WERI-Rb-1 (cell line): ENCODE measurements at regions not wholly inside any gene's neighbourhood (a gene's known extent, or its start where the extent isn't known, plus 50 kb on each side); places are given as distances from the start of the nearest gene placed in this dataset.

Source experiments
- DNase-seq: peaks from one replicate; pipeline ENCODE4 v3.0.0-alpha.2; 2020
- H3K27ac ChIP-seq: fragments of 250-450 bp; sonication (Bioruptor Pico); 2 replicates; pipeline ENCODE4 v1.5.1; 2020; ENCODE audit warnings: mild to moderate bottlenecking, moderate library complexity
- H3K27me3 ChIP-seq: fragments of 250-450 bp; sonication (Bioruptor Pico); 2 replicates; pipeline ENCODE4 v1.5.1; 2021; ENCODE audit warnings: mild to moderate bottlenecking, low read depth, moderate library complexity; ENCODE audit not compliant: insufficient read depth, severe bottlenecking
- H3K36me3 ChIP-seq: fragments of 250-450 bp; sonication (Bioruptor Pico); 2 replicates; pipeline ENCODE4 v1.5.1; 2020; ENCODE audit warnings: mild to moderate bottlenecking, moderate library complexity
- H3K4me3 ChIP-seq: 2 replicates; pipeline ENCODE4 v1.5.1; 2011; ENCODE audit warnings: low read depth, mild to moderate bottlenecking, control low read depth, low read length
- H3K9me3 ChIP-seq: fragments of 250-450 bp; sonication (Bioruptor Pico); 2 replicates; pipeline ENCODE4 v1.5.1; 2021; ENCODE audit warnings: mild to moderate bottlenecking, moderate library complexity; ENCODE audit not compliant: severe bottlenecking
- TF ChIP-seq, protein P1 (sequence below): IDR thresholded peaks from 2 replicates; pipeline ENCODE4 v1.5.1; 2011; ENCODE audit warnings: low read depth, mild to moderate bottlenecking, control low read depth, inconsistent platforms, low read length

GRCh38 chr1:73770109-73770905, 427.7 kb downstream of the LRRIQ3 start:
- TF ChIP-seq, protein P1, sequence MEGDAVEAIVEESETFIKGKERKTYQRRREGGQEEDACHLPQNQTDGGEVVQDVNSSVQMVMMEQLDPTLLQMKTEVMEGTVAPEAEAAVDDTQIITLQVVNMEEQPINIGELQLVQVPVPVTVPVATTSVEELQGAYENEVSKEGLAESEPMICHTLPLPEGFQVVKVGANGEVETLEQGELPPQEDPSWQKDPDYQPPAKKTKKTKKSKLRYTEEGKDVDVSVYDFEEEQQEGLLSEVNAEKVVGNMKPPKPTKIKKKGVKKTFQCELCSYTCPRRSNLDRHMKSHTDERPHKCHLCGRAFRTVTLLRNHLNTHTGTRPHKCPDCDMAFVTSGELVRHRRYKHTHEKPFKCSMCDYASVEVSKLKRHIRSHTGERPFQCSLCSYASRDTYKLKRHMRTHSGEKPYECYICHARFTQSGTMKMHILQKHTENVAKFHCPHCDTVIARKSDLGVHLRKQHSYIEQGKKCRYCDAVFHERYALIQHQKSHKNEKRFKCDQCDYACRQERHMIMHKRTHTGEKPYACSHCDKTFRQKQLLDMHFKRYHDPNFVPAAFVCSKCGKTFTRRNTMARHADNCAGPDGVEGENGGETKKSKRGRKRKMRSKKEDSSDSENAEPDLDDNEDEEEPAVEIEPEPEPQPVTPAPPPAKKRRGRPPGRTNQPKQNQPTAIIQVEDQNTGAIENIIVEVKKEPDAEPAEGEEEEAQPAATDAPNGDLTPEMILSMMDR: no peak
- Histone ChIP-seq H3K27ac (no peak overlapping the region), H3K27me3 (no peaks in the 10 kb centered on the region), H3K4me3 (no peak overlapping the region), H3K9me3 (no peaks in the 10 kb centered on the region), H3K36me3 (no peaks in the 10 kb centered on the region)
- no peak for DNase-seq

GRCh38 chr1:73766786-73767348, 431.1 kb downstream of the LRRIQ3 start:
- no peaks in the 10 kb centered on the region for H3K36me3 ChIP-seq
- H3K4me3 ChIP-seq: no peak overlapping the region
- TF ChIP-seq, protein P1: no peak
- no peaks in the 10 kb centered on the region for H3K9me3 ChIP-seq
- no peak for DNase-seq
- no peak overlapping the region for H3K27ac ChIP-seq
- no peaks in the 10 kb centered on the region for H3K27me3 ChIP-seq

- no peak for DNase-seq
- Histone ChIP-seq H3K4me3 (no peak overlapping the region), H3K27ac (no peak overlapping the region), H3K9me3 (no peaks in the 10 kb centered on the region), H3K27me3 (no peaks in the 10 kb centered on the region), H3K36me3 (no peaks in the 10 kb centered on the region)
- TF ChIP-seq, protein P1: no peak
Observed at GRCh38 chr1:73765551-73766233, 432.3 kb downstream of the LRRIQ3 start.

- DNase-seq: no peak
- H3K4me3 ChIP-seq: no peak overlapping the region
- no peaks in the 10 kb centered on the region for H3K9me3 ChIP-seq
- no peak overlapping the region for H3K27ac ChIP-seq
- H3K27me3 ChIP-seq: no peaks in the 10 kb centered on the region
- TF ChIP-seq, protein P1: no peak
- H3K36me3 ChIP-seq: no peaks in the 10 kb centered on the region
Observed at GRCh38 chr1:73761559-73761958, 436.4 kb downstream of the LRRIQ3 start.

GRCh38 chr1:73759011-73759410, 439.0 kb downstream of the LRRIQ3 start:
- H3K9me3 ChIP-seq: no peaks in the 10 kb centered on the region
- no peak for DNase-seq
- H3K4me3 ChIP-seq: no peak overlapping the region
- no peaks in the 10 kb centered on the region for H3K36me3 ChIP-seq
- TF ChIP-seq, protein P1: no peak
- H3K27me3 ChIP-seq: no peaks in the 10 kb centered on the region
- no peak overlapping the region for H3K27ac ChIP-seq
